ENCODE measurements at regions not wholly inside any gene's neighbourhood (a gene's known extent, or its start where the extent isn't known, plus 50 kb on each side); places are given as distances from the start of the nearest gene placed in this dataset.
"Not testable (repeated sequence)": the region's sequence is repeated elsewhere in the genome, so short reads cannot be mapped to it uniquely, and the experiment has no call there.

GRCh38 chr12:9325471-9325870 lies 117.3 kb upstream of the PZP start:
- Histone ChIP-seq H3K4me3 (no peak overlapping the region), H3K27ac (no peak overlapping the region), H3K4me1 (ENCODE audit: low read depth) (no peaks in the 10 kb centered on the region), H3K36me3 (no peaks in the 10 kb centered on the region), H3K27me3 (no peaks in the 10 kb centered on the region), H3K9me3 (ENCODE audit: low read depth) (no peaks in the 10 kb centered on the region)
- no peak for DNase-seq (ENCODE audit: low read depth in 1 of 2, low spot score in 1 of 2)
- no peak for TF ChIP-seq CTCF (IDR thresholded peaks at IDR 0.05; ENCODE audit: low read depth, low read length)

GRCh38 chr12:9324782-9325181 lies 116.6 kb upstream of the PZP start:
- no peak for DNase-seq (ENCODE audit: low read depth in 1 of 2, low spot score in 1 of 2)
- no peak overlapping the region for H3K27ac ChIP-seq
- H3K36me3 ChIP-seq: no peaks in the 10 kb centered on the region
- no peak overlapping the region for H3K4me3 ChIP-seq
- no peaks in the 10 kb centered on the region for H3K4me1 ChIP-seq (ENCODE audit: low read depth)
- H3K27me3 ChIP-seq: no peaks in the 10 kb centered on the region
- no peak for TF ChIP-seq CTCF (IDR thresholded peaks at IDR 0.05; ENCODE audit: low read depth, low read length)
- H3K9me3 ChIP-seq (ENCODE audit: low read depth): no peaks in the 10 kb centered on the region

- no peaks in the 10 kb centered on the region for H3K4me1 ChIP-seq (ENCODE audit: low read depth)
- no peaks in the 10 kb centered on the region for H3K36me3 ChIP-seq
- H3K9me3 ChIP-seq (ENCODE audit: low read depth): no peaks in the 10 kb centered on the region
- no peak for TF ChIP-seq CTCF (IDR thresholded peaks at IDR 0.05; ENCODE audit: low read depth, low read length)
- no peak overlapping the region for H3K4me3 ChIP-seq
- DNase-seq (ENCODE audit: low read depth in 1 of 2, low spot score in 1 of 2): no peak
- H3K27me3 ChIP-seq: no peaks in the 10 kb centered on the region
- H3K27ac ChIP-seq: no peak overlapping the region
Observed at GRCh38 chr12:9323144-9323681, 115.0 kb upstream of the PZP start.

- DNase-seq (ENCODE audit: low read depth in 1 of 2, low spot score in 1 of 2): no peak
- Histone ChIP-seq H3K27me3 (no peaks in the 10 kb centered on the region), H3K4me3 (no peak overlapping the region), H3K9me3 (ENCODE audit: low read depth) (no peaks in the 10 kb centered on the region), H3K27ac (no peak overlapping the region), H3K4me1 (ENCODE audit: low read depth) (no peaks in the 10 kb centered on the region), H3K36me3 (no peaks in the 10 kb centered on the region)
- no peak for TF ChIP-seq CTCF (IDR thresholded peaks at IDR 0.05; ENCODE audit: low read depth, low read length)
Observed at GRCh38 chr12:9319842-9320173, 111.6 kb upstream of the PZP start.

GRCh38 chr12:9319044-9319841 lies 111.0 kb upstream of the PZP start:
- no peak overlapping the region for H3K4me3 ChIP-seq
- TF ChIP-seq CTCF (IDR thresholded peaks at IDR 0.05; ENCODE audit: low read depth, low read length): no peak
- no peaks in the 10 kb centered on the region for H3K36me3 ChIP-seq
- H3K27me3 ChIP-seq: no peaks in the 10 kb centered on the region
- no peaks in the 10 kb centered on the region for H3K9me3 ChIP-seq (ENCODE audit: low read depth)
- no peak for DNase-seq (ENCODE audit: low read depth in 1 of 2, low spot score in 1 of 2)
- no peaks in the 10 kb centered on the region for H3K4me1 ChIP-seq (ENCODE audit: low read depth)
- no peak overlapping the region for H3K27ac ChIP-seq

- not testable (repeated sequence) for H3K9me3 ChIP-seq (ENCODE audit: low read depth); H3K36me3 ChIP-seq; DNase-seq (ENCODE audit: low read depth in 1 of 2, low spot score in 1 of 2); H3K4me3 ChIP-seq; H3K27ac ChIP-seq; H3K4me1 ChIP-seq (ENCODE audit: low read depth); H3K27me3 ChIP-seq
Observed at GRCh38 chr12:9313479-9313878, 105.3 kb upstream of the PZP start.

- H3K9me3 ChIP-seq (ENCODE audit: low read depth); DNase-seq (ENCODE audit: low read depth in 1 of 2, low spot score in 1 of 2); H3K4me1 ChIP-seq (ENCODE audit: low read depth); H3K4me3 ChIP-seq; H3K27me3 ChIP-seq; H3K36me3 ChIP-seq; H3K27ac ChIP-seq: not testable (repeated sequence)
Observed at GRCh38 chr12:9312406-9313392, 104.5 kb upstream of the PZP start.

GRCh38 chr12:9311454-9311853 lies 103.3 kb upstream of the PZP start:
- H3K4me1 ChIP-seq (ENCODE audit: low read depth); H3K27me3 ChIP-seq; H3K36me3 ChIP-seq; DNase-seq (ENCODE audit: low read depth in 1 of 2, low spot score in 1 of 2); H3K27ac ChIP-seq; H3K4me3 ChIP-seq; H3K9me3 ChIP-seq (ENCODE audit: low read depth): not testable (repeated sequence)

Data from cardiac muscle cell (in vitro differentiated cells and primary cell).